ENCODE measurements at regions not wholly inside any gene's neighbourhood (a gene's known extent, or its start where the extent isn't known, plus 50 kb on each side); places are given as distances from the start of the nearest gene placed in this dataset.

GRCh38 chr10:52706332-52707070, 66.1 kb downstream of the MBL2 start:
- DNase-seq (ENCODE audit: low read depth, low spot score) = no peak
- Histone ChIP-seq H3K79me2 (ENCODE audit: control insufficient read depth, insufficient read depth, low read length) (no peaks in the 10 kb centered on the region), H3K9ac (ENCODE audit: control insufficient read depth, extremely low read depth, insufficient read depth, low read length) (no peak overlapping the region), H3K36me3 (ENCODE audit: control insufficient read depth in 2 of 2, extremely low read depth in 1 of 2, insufficient read depth in 2 of 2, low read length in 2 of 2) (no peaks in the 10 kb centered on the region), H4K20me1 (ENCODE audit: control insufficient read depth, extremely low read depth, insufficient read depth, low read length) (no peaks in the 10 kb centered on the region), H3K9me3 (ENCODE audit: control insufficient read depth, low read depth, low read length) (no peaks in the 10 kb centered on the region), H3K27me3 (ENCODE audit: control insufficient read depth, extremely low read depth, insufficient read depth, low read length) (no peaks in the 10 kb centered on the region), H3K4me3 (ENCODE audit: control insufficient read depth in 2 of 3, extremely low read depth in 1 of 3, insufficient read depth in 2 of 3, low read depth in 1 of 3, low read length in 3 of 3) (no peak overlapping the region), H3K4me2 (ENCODE audit: control insufficient read depth, extremely low read depth, insufficient read depth, low read depth, low read length) (no peak overlapping the region), H3K9me1 (ENCODE audit: control insufficient read depth, extremely low read depth, insufficient read depth, low read length) (no peaks in the 10 kb centered on the region), H3K4me1 (ENCODE audit: control insufficient read depth, extremely low read depth, insufficient read depth, low read length) (no peaks in the 10 kb centered on the region), H3K27ac (ENCODE audit: control insufficient read depth, insufficient read depth, low read length) (no peak overlapping the region), H2AFZ (ENCODE audit: control insufficient read depth, low read length) (no peak overlapping the region)
- TF ChIP-seq, protein P1, sequence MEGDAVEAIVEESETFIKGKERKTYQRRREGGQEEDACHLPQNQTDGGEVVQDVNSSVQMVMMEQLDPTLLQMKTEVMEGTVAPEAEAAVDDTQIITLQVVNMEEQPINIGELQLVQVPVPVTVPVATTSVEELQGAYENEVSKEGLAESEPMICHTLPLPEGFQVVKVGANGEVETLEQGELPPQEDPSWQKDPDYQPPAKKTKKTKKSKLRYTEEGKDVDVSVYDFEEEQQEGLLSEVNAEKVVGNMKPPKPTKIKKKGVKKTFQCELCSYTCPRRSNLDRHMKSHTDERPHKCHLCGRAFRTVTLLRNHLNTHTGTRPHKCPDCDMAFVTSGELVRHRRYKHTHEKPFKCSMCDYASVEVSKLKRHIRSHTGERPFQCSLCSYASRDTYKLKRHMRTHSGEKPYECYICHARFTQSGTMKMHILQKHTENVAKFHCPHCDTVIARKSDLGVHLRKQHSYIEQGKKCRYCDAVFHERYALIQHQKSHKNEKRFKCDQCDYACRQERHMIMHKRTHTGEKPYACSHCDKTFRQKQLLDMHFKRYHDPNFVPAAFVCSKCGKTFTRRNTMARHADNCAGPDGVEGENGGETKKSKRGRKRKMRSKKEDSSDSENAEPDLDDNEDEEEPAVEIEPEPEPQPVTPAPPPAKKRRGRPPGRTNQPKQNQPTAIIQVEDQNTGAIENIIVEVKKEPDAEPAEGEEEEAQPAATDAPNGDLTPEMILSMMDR (optimal IDR thresholded peaks at IDR 0.05 in 1 of 3, IDR thresholded peaks at IDR 0.05 in 1 of 3, conservative IDR thresholded peaks at IDR 0.05 in 1 of 3; ENCODE audit: extremely low read depth in 1 of 3, insufficient read depth in 2 of 3, low read length in 3 of 3) = no peak
- TF ChIP-seq EZH2 (IDR thresholded peaks at IDR 0.05; ENCODE audit: low read length) = no peak
- FAIRE-seq = no peak
- dilution Hi-C loops (cut with MboI; ENCODE audit: extremely low pct_ligation_motif_present, low sequenced_read_pairs) = no loop called here

Measured in keratinocyte (primary cell).